ENCODE measurements at regions not wholly inside any gene's neighbourhood (a gene's known extent, or its start where the extent isn't known, plus 50 kb on each side); places are given as distances from the start of the nearest gene placed in this dataset.
A peak's percentile ranks its signal among the peaks of the same experiment; 100 is the strongest.

GRCh38 chr14:75333606-75334548, 55.2 kb downstream of the FOS start:
- DNase-seq, result no peak

DNA sequence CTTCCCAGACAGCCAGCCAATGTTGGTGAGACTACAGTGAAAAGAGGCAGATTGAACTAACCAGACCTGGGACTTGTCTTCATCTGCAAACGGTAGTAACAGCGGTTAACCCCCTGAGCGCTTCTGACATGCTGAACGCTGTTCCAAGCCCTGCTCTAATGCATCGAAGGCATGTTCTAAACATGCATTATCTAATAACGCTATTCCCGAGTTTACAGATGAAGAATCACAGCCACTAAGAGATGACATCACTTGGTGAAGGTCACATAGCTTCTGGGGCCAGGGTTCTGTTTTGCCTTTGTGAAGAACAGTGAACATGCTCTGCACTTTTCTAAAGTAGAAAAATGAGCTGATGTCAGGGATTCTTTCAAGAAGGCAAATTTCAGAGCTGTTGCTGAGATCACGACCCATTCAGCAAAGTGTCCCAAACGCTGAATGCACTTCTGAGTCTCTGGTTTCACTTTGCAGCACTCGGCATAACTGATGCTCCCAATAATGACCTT, 56.0 kb downstream of the FOS start:
- DNase-seq, result no peak

- DNase-seq, result peak; percentile 19
These were observed 56.9 kb downstream of the FOS start for GRCh38 chr14:75335571-75335970.

- no peak for DNase-seq
These were observed 59.8 kb downstream of the FOS start for GRCh38 chr14:75338398-75338797.

- no peak for DNase-seq
These were observed 60.4 kb downstream of the FOS start for GRCh38 chr14:75339059-75339458.

DNA sequence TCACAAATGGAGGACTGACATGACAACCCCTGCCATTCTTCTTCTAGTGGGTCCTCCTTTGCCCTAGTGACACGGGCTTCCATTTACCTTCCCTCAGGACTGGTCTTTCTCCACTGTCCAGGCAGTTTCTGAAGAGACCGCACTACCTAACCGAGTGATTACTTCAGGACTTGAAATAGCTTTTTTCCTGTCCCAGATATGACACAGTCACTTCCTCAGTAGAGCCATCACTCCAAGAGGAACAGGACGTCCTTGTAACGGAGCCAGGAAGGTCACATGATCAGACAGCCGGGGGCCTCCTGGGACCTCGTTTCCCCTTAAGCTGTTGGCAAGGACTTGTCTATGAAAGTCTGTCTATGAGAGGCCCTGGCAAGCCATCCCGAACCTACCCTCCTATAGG, 62.3 kb downstream of the FOS start:
- no peak for DNase-seq

- no peak for DNase-seq
These were observed 63.0 kb downstream of the FOS start for GRCh38 chr14:75341620-75342019.

DNA sequence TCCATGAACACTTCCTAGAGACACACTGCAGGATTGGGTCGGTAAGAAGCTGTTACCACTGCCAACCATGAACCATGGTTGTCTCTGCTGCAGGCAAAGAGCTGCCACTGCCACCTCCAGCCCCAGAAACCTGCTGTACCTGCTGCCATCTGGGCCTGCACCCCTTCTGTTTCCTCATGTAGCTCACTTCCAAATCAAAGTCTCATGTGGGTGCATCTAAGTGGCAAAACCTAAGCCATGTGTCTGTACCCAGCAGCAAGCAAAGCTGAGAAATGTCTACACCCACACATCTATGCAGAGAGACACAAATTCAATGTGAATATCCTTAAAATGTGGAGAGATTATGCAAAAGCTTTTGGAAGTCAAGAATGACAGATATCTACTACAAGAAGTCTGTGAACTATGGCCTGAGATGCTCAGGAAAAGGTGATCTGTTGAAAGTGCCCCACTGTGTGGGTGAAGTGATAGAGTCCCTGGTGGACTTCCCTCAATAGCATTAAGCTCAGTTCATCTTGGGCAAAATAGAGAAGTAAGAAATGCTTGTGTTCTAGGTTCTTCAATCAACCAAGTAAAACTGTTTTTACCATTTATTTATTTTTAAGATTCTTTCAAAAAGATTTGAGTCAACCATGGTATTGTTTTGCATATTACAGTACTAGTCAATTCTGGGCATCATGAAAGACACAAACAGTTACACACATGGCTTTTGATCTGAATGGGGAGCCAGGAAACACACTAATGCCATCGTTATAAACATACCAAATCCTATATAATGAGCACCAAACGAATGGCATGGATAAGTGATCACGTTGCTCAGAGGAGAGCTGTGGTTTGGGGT, 64.4 kb downstream of the FOS start:
- DNase-seq, result no peak

- no peak for DNase-seq
These were observed 65.3 kb downstream of the FOS start for GRCh38 chr14:75343911-75344310.

DNA sequence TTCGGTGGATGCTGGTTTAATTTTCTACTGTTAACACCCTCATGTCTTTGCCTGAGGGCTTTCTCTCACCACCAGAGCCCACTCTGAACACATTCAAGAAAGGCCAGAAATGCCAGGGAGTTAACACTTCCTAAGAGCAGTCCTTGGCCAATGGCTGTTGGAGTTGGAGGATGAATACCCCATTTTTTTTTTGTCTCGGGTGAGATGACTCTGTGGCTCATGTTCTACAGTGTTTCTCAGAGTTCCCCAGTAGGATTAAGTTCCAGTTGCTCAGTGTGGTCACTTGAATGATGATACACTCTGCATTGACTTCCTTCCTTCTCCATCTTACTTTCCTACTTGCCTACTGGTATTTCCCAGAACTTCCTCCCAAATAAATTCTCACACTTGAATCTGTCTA, 65.8 kb downstream of the FOS start:
- DNase-seq, result no peak

- DNase-seq, result no peak
These were observed 72.0 kb downstream of the FOS start for GRCh38 chr14:75350505-75351060.

GRCh38 chr14:75359098-75359497, 68.7 kb upstream of the JDP2 start:
- DNase-seq, result no peak

GRCh38 chr14:75361041-75361440, 66.8 kb upstream of the JDP2 start:
- no peak for DNase-seq

DNA sequence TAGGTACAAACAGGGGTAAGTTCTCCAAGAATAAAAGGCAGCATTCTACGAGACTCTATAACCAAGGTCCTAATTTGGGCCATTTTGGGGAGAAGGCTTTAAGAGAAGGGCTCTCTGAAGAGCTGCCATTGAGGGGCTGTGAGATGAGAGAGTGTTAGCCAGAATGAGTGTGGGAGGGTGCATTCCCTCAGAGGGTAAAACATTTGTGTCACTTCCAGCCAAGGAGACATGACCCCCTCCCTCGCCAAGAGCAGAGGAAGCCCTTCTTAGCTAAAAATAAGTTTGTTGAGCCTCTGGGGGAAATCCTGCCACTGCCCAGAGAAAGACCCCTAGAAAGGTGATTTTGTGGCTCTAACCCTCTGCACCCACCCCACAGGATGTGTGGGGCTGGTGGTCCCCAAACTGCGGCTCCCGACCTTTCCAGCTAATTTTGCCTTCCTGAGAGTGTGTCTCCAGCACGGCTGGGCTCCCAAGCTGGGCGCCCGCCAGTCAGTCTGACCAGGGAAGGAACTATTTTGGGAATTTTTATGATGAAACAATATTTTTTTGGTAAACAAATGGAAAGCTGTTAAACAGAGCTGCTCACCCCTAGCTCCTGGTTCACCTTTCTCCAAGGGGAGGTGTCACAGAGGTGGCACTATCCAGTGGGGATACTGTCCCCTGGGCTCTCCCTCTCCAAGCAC, 65.9 kb upstream of the JDP2 start:
- DNase-seq, result no peak

DNA sequence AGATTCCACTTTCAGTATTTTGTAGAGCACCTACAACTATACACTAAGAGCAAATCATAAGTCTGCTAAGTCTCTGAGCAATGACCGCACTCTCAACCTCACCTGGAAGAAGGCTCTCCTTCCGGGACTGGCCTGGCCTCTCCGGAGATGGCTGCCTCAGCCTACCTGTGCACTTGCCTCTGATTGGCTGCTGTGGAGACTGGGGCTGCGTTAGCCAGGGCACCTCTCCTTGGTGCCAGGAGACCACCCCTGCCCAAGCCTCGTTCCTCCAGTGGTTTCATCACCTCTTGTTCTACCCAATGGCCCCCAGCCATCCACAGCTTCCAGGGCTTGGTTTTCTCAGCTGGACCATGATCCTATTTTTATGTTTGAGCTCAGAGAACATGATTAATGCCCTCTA, 64.7 kb upstream of the JDP2 start:
- DNase-seq, result no peak

GRCh38 chr14:75363570-75364227, 64.1 kb upstream of the JDP2 start:
- DNase-seq, result no peak

DNA sequence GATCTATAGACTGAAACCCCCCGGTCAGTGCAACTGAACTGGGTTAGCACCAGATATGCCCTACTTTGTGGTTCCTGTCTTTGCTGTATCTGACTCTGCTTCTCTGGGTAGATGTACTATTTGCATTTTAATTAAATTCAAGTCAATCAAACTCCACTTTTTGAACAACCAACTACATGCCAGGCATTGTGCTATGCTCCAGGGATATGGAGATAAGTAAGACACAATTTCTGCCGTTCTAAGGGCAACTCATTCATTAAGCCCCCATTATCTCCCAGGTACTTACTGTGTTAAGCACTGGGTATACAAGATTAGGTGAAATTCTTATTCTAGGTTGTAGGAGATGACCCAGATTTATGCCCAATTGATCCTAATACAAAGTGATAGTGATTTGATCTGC, 62.7 kb upstream of the JDP2 start:
- no peak for DNase-seq

DNA sequence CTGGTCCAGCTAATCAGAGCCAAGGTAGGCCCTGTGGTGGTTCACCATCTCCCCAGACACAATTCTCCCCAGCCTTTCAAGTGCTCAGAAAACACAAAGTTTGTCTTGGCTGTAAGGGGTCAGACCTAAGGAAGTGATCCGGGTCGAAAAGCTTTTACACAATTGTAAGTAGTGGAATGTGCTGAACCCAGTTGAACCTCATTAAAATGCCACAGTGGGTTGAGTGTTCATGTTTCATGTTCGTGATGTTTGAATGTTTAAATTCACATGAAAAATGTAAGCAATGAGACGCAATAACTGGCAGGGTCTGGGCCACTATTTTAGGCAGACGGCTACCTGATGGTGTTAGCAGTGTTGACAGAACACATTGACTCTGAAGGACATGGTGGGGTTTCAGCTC, 60.9 kb upstream of the JDP2 start:
- DNase-seq, result no peak

GRCh38 chr14:75368333-75368732, 59.5 kb upstream of the JDP2 start:
- DNase-seq, result no peak

GRCh38 chr14:75369506-75369905, 58.3 kb upstream of the JDP2 start:
- DNase-seq, result no peak

DNA sequence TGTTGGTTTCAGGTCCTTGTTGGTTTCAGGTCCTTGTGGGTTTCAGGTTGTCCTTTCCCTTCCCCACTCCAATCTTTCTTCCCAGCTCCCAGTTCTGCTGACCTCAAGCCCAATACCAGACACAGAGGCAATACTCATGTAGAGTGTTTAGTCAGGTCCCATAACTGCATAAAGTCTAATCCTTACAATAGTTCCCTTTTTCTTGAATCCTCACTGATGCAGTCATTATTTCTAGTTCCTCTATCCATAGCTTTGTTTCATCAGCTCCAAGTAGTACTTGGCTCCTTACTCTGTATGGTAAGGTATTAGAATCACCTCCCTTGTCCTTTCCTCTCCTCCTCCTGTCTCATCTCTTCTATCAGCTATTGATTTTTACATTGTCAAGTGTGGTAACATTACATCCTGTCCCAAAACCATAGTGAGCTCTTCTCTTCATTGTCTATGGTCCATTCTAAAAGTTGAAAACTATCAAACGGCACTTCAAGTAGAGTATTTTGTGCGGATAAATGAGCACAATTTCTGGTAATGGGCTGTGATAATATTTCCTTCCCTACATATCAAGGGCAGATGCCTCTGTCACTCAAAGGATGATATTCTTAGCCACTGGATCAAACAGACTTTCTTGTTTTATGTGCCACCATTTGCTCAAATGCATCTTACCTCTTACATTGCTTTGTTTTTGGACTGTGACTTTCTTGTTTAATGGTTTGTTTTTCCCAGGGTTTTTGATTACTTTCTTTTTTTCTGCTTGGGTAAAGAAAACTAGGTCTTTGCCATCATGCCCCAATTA, 57.2 kb upstream of the JDP2 start:
- DNase-seq, result no peak

- DNase-seq, result no peak
These were observed 56.5 kb upstream of the JDP2 start for GRCh38 chr14:75371297-75371696.
